ENCODE measurements at regions not wholly inside any gene's neighbourhood (a gene's known extent, or its start where the extent isn't known, plus 50 kb on each side); places are given as distances from the start of the nearest gene placed in this dataset.

DNA sequence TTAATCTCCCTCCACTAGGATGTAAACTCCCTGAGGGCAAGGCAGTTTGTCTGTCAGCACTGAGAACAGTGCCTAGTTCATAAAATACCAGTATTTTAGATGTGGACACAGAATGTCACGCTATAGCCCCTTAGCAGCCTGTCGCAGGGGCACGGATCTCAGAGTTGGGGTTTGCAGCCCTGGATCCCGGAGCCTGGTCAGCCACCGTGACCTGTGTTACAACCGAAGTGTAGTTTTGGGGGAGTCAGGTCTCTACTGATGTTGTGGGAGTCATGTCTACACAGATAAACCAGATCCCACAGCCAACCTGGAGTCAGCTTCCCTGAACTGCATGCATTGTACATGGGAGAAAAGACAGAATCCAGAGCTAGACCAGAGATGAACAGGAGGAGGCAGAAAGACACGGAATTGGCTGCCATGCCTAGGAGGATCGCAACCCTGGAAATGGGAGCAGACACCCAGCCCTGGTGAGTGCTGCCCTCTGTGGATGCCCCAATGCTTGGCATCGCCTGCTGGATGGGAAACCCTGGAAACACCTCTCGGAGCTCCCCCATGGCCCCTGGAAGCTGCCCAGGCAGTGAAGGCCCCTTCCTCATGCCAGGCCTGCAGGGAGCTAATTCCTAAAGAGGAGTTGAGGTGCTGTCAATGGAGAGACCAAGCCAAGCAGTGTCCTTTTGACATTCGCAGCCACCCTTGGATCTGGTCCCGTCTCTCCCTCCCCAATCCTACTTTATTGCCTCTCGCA lies 851.3 kb downstream of the TBC1D22A start:
- TF ChIP-seq, protein P1, sequence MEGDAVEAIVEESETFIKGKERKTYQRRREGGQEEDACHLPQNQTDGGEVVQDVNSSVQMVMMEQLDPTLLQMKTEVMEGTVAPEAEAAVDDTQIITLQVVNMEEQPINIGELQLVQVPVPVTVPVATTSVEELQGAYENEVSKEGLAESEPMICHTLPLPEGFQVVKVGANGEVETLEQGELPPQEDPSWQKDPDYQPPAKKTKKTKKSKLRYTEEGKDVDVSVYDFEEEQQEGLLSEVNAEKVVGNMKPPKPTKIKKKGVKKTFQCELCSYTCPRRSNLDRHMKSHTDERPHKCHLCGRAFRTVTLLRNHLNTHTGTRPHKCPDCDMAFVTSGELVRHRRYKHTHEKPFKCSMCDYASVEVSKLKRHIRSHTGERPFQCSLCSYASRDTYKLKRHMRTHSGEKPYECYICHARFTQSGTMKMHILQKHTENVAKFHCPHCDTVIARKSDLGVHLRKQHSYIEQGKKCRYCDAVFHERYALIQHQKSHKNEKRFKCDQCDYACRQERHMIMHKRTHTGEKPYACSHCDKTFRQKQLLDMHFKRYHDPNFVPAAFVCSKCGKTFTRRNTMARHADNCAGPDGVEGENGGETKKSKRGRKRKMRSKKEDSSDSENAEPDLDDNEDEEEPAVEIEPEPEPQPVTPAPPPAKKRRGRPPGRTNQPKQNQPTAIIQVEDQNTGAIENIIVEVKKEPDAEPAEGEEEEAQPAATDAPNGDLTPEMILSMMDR (conservative IDR thresholded peaks at IDR 0.05; ENCODE audit: low read depth in 2 of 2) = no peak
- TF ChIP-seq EZH2 (IDR thresholded peaks at IDR 0.05; ENCODE audit: low read depth, unreplicated experiment) (no peak), POLR2AphosphoS5 (IDR thresholded peaks at IDR 0.05; ENCODE audit: low read depth) (no peak)
- TF ChIP-seq, protein P2, sequence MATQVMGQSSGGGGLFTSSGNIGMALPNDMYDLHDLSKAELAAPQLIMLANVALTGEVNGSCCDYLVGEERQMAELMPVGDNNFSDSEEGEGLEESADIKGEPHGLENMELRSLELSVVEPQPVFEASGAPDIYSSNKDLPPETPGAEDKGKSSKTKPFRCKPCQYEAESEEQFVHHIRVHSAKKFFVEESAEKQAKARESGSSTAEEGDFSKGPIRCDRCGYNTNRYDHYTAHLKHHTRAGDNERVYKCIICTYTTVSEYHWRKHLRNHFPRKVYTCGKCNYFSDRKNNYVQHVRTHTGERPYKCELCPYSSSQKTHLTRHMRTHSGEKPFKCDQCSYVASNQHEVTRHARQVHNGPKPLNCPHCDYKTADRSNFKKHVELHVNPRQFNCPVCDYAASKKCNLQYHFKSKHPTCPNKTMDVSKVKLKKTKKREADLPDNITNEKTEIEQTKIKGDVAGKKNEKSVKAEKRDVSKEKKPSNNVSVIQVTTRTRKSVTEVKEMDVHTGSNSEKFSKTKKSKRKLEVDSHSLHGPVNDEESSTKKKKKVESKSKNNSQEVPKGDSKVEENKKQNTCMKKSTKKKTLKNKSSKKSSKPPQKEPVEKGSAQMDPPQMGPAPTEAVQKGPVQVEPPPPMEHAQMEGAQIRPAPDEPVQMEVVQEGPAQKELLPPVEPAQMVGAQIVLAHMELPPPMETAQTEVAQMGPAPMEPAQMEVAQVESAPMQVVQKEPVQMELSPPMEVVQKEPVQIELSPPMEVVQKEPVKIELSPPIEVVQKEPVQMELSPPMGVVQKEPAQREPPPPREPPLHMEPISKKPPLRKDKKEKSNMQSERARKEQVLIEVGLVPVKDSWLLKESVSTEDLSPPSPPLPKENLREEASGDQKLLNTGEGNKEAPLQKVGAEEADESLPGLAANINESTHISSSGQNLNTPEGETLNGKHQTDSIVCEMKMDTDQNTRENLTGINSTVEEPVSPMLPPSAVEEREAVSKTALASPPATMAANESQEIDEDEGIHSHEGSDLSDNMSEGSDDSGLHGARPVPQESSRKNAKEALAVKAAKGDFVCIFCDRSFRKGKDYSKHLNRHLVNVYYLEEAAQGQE (IDR thresholded peaks at IDR 0.05; ENCODE audit: unreplicated experiment) = no peak

Data from GM23338 (cell line).